ENCODE measurements at regions not wholly inside any gene's neighbourhood (a gene's known extent, or its start where the extent isn't known, plus 50 kb on each side); places are given as distances from the start of the nearest gene placed in this dataset.

DNA sequence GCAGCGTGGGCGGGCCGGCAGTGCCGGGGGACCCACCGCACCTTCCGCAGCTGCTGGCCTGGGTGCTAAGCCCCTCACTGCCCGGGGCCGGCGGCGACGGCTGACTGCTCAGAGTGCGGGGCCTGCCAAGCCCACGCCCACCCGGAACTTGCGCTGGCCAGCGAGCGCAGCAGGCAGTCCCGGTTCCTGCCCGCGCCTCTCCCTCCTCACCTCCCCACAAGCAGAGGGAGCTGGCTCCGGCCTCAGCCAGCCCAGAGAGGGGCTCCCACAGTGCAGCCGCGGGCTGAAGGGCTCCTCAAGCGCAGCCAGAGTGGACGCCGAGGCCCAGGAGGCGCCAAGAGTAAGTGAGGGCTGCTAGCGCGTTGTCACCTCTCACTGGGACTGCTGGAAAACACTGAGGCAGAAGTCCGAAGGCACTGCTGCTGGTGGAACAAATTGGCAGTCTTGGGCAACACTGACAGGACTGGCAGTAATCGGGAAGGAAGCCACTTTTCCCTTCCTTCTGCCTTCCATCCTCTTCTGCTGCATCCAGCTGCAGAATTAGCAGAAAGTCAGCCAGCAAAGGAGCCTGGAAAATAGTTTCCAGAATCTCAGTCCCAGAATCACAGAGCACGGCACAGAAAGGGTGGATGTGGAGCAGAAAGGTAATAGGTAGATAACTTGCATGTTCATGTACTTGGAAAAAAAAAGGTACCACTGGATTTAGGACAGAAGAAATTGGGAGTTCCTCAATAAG is 179.4 kb upstream of the FN1 start:
- no peak for DNase-seq

DNA sequence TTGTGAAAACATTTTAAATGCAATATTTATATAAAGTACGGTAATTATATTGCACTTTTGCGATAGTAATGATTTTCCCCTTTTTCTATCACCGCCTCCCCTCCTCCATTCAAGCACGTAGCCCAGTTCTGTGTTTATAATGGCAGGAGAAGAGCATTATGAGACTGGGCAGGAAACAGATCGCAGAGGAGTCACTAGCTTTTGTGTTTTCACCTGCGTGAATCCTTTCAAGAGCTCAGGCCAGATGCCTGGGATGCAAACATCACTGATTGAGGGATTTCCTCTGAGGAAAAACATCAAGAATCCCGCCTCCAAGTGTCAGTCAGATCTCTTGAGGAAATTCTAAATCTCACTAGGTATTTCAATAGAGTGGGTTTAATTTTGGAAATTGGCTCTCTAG is 178.4 kb upstream of the FN1 start:
- no peak for DNase-seq

DNA sequence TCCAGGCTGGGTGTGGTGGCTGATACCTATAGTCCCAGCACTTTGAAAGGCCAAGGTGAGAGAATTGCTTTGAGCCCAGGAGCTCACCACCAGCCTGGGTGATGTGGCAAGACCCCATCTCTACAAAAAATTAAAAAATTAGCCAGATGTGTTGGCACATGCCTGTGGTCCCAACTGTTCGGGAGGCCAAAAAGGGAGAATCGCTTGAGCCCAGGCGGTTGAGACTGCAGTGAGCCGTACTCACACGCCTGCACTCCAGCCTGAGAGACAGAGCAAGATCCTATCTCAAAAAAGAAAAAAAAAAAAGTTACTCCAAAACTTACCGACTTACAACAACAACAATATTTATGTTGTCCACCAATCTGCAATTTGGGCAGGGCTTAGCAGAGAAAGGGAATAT is 178.0 kb upstream of the FN1 start:
- DNase-seq: no peak

DNA sequence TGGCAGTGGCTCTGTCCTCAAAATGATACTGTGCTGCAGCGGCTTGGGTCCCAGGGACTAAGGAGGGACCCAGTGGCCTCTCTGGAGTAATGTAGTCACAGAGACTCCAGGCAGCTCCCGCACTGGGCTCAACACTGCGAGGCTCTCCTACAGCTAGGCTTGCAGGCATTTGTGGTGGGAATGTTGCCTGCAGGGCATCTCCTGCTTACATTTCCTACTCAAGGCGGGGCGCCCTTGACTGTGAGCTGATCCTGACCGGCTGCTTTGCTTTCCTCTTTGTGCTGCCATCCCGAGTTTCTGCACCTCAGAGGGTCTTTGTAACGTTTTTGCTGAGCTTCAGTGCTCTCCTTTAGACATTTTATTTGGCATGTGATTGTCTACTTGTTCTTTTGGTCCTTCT is 177.4 kb upstream of the FN1 start:
- DNase-seq: no peak

DNA sequence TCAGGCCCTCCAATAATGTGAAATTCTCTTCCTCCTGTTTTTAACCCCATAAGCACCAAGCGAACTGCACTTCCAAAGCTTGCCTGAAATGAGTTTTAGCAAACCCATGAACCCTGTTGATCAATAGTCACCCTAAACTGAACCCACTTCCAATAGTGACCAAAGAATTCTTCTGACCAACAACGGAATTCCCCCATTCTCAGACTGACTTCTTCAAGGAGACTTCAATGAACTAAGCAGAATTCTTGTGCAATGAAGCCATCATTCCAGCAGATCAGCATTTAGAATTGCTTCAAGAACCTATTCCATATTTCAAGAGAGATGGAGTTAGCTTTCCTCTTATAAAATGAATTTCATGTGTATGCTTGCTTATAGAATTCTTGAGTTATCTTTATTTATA is 176.9 kb upstream of the FN1 start:
- DNase-seq: no peak

DNA sequence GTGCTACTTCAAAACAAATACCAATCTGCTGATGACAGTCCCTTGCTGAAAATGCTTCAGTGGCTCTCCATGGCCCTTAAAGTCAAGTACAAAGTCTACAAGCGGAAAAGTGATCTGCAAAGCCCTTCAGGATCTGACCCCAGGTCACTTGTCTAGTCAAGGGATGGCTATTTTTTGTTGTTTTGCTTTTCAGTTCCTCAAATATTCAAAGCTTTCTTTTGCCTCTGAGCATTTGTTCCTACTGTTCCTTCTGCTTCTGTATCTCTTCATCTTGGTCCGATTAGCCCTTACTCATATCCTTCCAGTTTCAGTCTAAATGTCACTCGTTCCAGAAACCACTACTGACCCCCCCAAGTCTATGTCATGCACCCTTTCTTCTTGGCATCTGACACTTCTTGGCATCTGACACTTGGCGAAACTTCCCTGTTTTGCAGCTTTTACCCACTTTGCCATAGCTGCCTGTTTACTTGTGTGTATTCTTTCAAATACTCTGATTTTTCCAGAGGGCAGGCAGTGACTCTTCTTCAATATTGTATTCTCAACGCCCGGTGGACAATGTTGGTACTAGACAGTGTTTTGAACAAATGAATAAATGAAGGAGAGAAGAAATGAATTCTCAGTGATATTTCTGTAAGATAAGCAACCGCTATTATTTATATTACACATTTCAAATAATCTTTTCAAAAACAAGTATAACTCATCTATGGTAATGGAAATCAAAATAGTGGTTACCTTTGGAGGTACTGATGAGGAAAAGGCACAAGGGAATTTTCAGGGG is 175.9 kb upstream of the FN1 start:
- DNase-seq: no peak

DNA sequence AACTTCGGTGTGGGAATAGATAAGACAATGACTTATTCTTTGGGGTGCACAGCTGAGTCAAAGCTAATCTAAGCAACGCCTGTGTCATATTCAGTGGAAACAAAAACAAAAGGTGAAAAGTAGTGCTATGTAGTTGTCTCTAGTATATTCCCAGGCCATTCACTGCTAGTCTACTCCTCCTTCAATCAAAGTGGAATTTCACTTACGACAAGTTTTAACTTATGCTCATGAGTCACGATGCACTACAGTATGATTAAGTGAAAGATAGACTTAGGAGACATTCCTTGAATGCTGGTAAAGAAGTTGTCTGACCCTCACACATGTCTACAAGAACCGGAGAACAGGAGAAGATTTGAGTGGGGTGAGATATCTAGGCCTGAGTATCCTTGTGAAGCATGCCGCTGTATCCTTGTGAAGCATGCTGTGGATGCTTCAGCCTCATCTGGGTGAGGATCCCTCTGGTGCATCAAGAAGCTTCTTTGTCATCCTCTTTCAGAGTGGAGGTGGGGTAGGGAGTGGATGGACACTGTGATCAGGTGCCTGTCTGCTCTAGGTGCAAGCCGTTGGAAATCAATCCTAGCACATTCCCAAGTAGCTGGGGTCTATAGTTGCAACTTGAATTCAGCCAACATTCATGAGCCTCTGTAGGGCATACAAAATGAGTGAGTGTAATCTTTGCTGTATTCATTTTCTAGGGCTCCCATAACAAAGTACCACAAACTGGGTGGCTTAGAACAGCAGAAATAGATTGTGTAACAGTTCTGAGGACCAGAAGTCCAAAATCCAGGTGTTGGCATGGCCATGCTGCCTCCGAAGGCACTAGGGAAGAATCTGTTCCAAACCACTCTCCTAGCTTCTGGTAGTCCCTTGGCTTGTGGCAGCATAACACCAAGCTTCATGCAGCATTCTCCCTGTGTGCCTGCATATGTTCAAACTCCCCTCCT is 173.5 kb upstream of the FN1 start:
- no peak for DNase-seq

DNA sequence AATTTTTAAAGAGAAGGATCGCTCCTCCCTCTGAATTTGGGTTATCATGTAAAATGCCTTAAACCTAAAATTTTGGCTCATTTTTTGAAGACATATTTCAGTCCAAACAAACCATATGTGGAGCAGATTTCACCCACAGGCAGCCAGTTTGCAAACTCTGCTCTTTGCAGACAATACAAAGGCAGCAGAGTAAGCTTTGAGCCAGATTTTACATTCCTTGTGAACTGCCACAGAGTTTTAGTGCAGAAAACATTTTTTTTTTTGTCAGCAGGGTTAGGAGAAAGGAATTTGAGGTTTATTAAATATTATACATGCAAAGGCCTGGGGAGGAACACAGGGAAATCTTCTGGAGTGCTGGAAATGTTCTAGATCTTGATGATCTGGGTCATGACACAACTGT is 171.9 kb upstream of the FN1 start:
- no peak for DNase-seq

DNA sequence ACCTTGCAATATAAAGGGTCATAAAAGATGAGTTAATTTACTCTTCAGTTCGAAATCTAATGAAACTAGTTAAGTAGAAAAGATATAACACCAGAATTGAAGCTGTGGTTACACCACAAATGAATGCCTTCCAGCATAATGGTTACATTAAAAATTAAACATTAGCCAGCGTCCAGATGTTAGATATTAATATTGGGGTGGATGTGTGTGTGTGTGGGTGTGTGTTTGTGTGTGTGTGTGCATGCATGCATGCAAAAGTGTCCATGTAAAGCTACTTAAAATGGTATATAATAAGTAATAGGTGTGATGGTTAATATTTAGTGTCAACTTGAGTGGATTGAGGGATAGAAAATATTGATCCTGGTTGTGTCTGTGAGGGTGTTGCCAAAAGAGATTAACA is 170.4 kb upstream of the FN1 start:
- DNase-seq: no peak

DNA sequence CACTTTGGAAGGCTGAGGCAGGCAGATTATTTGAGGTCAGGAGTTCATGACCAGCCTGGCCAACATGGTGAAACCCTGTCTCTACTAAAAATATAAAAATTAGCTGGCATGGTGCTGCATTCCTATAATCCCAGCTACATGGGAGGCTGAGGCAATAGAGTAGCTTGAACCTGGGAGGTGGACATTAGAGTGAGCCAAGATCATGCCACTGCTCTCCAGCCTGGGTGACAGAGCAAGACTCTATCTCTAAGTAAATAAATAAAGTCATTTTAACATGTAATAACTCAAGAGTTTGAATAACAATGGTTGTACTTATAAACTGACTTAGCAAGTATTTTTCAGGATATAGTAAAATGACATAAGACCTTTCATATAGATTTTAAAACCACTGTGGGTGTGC is 169.3 kb upstream of the FN1 start:
- no peak for DNase-seq

DNA sequence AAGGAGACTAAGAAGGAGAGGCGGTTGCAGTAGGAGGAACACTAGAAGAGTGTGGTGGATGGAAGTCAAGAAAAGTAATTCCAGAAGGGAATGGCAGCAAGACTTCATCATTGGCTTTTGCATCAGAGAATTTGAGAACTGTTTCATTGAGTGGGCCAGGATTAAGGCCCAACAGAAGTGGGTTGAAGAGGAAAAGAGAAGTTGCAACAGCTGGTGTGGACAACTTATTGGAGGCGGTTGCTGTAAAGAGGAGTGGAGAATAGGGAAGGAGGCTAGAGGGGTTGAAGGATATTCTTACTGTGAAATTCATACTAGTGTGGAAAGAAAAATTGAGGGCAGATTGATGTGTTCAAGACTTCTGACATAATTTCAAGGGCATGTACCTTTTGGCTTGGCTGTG is 168.7 kb upstream of the FN1 start:
- no peak for DNase-seq

DNA sequence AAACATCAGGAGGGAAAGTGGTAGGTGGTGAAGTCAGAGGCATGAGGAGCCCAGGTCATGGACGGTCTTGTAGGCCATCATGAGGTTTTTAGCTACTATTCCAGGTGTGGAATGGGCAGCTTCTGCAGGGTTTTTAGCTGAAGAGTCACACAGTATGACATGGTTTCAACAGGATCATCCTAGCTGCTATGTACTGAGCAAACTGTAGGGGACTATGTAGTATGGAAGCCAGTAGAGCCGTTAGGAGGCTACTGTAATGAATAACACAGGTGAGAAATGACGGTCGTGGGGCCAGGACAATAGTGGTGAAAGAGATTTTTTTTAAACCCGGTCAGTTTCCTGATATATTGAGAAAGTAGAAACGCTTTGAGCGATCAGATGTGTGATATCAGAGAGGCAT is 167.6 kb upstream of the FN1 start:
- DNase-seq: no peak

DNA sequence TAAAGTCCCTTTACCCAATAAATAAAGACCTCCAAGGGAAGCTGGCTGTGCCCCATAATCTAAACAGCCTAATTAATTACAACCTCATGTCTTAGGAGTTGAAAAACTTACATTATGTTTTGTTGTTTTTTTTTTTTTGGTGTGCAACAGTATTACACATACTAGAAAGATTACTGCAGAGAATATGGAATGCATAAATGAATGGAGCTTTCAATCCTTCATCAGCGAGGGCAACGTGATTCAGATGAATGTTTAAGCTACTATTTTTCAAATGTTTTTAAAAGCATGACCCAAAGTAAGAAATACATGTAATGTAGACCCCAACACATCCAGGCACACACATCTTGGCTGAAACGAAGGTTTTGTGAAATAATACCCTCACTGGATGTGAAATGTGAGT is 167.1 kb upstream of the FN1 start:
- no peak for DNase-seq

DNA sequence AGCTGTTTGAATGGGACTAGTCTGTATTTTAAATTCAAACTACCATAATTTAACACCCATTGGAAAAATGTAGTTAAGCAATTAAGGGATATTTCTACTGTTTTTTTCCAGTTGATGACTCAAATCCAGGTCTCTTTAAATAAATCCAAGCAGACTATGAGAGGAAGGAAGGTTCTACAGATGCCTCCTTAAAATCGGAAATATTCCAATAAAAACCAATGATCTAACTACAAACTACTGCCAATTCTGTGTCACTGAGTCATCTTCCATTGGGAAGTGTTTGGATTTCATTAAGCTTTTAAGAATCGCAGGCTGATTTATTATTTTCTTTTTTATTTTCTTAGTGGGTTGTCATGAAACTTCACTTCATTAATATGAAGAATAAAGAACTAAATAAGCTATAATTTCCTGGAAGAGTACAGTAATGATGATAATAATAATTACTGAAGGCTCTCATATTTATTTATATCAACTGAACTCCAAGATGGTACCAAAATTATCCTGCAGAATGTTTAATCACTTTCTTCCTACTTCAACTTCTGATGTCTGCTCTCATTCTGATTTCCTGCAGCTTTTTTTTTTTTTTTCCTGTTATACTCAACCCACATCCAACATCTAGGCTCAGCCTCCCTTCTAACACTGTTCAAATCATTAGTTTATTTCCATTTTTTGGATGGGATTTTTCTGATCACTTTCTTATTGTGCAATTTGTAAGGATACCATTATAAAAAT is 166.3 kb upstream of the FN1 start:
- no peak for DNase-seq

DNA sequence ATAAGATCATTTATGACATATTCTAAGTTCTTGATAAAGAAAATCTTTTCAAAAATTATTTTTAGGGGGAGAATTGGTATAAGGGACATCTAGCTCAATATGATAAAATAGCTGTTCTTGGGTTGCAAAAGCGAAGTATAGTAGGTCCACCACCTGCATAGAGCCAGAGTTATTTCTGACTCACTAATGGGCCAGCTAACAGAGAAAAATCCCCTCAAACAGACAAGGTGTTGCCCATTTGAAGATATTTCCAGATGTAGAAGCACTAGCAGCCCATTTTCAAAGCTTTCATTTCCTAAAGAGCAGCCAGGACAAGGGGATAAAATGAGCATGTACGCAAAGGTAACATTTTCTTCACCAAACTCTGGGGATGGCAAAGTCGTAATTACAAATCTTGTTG is 165.7 kb upstream of the FN1 start:
- DNase-seq: no peak

DNA sequence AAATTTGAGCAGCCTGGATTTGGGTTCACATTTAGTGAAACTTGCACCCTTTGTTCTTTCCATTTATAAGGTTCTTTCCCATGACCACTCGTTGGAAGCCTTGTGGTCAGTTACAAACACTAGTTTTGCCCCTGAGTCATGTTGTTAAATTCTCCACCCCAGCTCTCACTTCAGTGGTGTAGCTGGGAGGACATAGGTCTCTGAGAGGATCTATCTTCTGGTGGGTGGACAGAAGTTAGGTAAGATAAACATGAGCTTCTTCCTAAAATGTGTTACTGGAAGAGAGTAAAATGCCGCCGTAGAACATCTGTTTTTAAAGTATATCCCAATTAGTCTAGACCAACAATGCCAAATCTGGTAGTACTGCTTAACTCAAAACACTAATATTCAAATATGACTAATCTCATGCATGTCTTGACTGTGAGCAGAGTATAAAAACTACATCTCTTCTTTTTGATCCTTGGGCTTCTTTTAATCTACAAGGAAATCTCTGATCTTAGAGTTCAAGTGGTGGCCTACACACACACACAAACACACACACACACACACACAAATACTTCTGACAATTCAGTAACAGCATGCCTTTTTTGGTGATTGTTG is 162.6 kb upstream of the FN1 start:
- no peak for DNase-seq

DNA sequence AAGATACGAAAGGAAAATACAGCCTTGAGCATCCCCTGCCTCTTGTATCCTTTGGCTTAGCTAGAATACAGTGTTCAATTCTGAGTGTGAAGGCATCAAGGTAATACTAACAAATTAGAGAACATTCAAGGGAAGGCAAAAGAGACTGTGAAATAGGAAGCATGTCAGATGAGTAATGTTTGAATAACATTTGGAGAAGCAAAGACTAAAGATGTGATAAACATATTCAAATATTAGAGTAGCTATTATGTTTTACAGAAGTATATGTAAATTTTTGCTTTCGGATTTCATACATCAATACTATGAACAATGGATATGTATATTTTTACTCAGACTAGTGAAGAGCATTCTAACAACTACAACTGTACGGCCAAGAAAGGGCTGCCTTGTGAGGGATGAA is 161.7 kb upstream of the FN1 start:
- no peak for DNase-seq

DNA sequence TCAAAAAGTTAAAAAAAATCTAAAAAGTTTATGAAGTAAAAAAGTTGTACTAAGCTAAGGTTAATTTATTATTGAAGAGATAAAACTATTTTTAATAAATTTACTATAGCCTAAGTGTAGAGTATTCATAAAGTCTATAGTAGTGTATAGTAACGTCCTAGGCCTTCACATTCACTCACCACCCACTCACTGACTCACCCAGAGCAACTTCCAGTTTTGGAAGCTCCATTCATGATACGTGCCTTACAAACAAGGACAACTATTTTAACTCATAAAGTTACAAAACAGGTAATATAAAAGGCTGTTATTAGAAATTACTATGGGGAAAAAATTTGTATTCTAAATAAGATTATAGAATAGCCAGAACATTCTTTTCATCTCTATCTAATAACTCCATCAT is 158.9 kb upstream of the FN1 start:
- DNase-seq: no peak

DNA sequence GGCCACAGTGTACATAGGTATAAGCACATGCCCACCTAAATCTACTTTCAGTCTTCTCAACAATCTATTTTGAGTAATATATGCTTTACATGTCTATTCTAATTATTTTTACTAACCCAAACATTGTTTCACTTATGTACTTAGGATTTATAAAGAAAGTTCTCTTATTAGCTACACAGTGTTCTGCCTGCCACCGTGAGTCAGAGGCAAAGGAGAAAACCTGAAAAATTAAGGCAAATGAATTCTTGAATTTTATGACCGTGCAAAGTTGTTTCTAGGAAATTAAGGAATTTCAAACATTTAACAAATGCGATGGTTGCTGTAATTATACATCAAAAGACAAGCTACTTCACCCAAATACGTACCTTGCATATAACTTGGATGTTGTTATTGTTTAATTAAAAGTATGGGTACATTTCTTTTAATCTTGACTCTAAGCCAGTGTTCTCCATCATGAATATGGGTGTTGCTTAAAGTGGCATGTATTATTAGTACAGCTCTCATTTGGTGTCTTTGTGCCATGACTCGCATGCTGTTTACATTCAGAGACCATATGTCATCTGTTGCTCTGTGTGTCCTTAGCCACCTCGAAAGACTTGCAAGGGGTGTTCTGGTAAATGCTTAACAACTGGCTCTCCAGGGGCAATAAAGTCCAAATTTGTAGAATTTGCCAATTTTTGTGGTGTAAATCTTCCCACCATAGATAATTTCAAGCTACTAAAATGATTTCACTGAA is 154.3 kb upstream of the FN1 start:
- no peak for DNase-seq

DNA sequence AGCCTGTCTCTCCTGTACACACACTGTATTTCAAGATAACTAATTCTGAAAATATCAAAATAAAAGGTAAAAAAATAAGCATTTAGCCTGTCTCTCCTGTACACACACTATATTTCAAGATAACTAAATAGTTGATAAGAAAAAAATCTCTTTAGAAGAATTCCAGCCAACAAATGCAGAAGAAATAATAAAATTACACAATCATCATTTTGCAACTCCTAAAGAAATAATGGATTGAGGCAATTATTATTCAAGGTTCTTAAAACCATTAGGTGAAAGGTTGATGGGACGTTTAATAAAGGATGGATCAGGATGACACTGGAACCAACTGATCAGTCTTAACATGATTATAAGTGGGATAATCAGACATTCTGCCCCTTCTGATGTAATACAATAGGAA is 148.0 kb upstream of the FN1 start:
- no peak for DNase-seq

DNA sequence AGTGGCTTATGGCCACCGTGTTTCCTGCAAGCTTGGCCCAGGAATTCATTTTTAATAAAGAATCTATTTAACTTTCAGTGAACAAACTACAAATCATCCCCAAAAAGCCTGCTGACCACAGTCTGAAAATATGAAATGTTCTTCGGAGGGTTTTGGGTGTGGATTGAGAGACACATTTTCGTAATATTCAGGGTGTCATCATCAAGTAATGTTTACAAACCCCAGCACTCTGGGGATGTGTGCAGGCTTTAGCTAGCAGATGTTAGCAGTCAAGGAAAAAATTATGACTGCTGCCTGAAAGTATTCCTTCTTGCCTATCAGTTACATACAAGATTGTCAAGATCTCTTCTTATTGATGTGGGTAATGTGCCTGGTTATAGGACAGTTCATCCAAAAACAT is 143.9 kb upstream of the FN1 start:
- no peak for DNase-seq

DNA sequence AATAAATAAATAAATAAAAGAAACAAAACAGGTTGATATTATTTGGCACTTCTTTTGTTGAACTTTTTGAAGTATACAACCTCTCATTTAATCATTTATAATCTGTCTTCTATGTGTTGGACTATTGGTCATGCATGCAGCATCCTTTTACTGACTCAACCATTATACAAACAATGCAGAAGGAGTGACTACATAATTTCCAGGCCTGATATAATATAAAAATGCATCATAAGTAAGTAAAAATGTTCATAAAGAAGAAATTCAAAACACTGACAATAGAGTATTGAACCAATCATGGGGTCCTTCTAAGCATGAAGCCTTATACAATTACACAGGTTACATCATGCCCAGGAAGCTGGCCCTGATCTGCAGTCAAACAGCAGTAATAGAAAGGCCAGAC is 141.5 kb upstream of the FN1 start:
- DNase-seq: no peak
